Parathyroid adenoma (tissue), 2 donors: ENCODE measurements at regions not wholly inside any gene's neighbourhood (a gene's known extent, or its start where the extent isn't known, plus 50 kb on each side); places are given as distances from the start of the nearest gene placed in this dataset.

Experiments used
- H2AFZ ChIP-seq: fragments of 300-600 bp; sonication (generic); one replicate; pipeline ENCODE4 v1.7.0; 2017; ENCODE audit warnings: antibody characterized with exemption, mild to moderate bottlenecking
- H3K27ac ChIP-seq: fragments of 300-600 bp; sonication (generic); one replicate; pipeline ENCODE4 v1.7.0; 2017
- H3K27me3 ChIP-seq: fragments of 300-600 bp; sonication (generic); one replicate; pipeline ENCODE4 v1.7.0; 2017; ENCODE audit warnings: low read length; ENCODE audit not compliant: control insufficient read depth, insufficient read depth
- H3K36me3 ChIP-seq: fragments of 300-600 bp; sonication (generic); one replicate; pipeline ENCODE4 v1.7.0; 2017; ENCODE audit warnings: low read length; ENCODE audit not compliant: control insufficient read depth, insufficient read depth
- H3K4me1 ChIP-seq: fragments of 300-600 bp; sonication (generic); one replicate; pipeline ENCODE4 v1.7.0; 2017; ENCODE audit warnings: control low read depth
- H3K4me2 ChIP-seq: fragments of 300-600 bp; sonication (generic); one replicate; pipeline ENCODE4 v1.7.0; 2017; ENCODE audit warnings: low read length
- H3K4me3 ChIP-seq: fragments of 300-600 bp; sonication (generic); one replicate; pipeline ENCODE4 v1.7.0; 2017; ENCODE audit warnings: low read depth, low read length
- H3K79me2 ChIP-seq: fragments of 300-600 bp; sonication (generic); one replicate; pipeline ENCODE4 v1.7.0; 2017; ENCODE audit warnings: control low read depth
- H3K9ac ChIP-seq: fragments of 300-600 bp; sonication (generic); one replicate; pipeline ENCODE4 v1.7.0; 2017; ENCODE audit warnings: mild to moderate bottlenecking
- H3K9me3 ChIP-seq: fragments of 300-600 bp; sonication (generic); one replicate; pipeline ENCODE4 v1.7.0; 2017; ENCODE audit warnings: low read length; ENCODE audit not compliant: control insufficient read depth
- TF ChIP-seq, protein P1 (sequence below): fragments of 300-600 bp; sonication (generic); IDR thresholded peaks from one replicate; pipeline ENCODE4 v1.7.0; 2017; ENCODE audit warnings: antibody characterized with exemption, mild to moderate bottlenecking
- donor health status: primary hyperparathyroidism.

GRCh38 chr21:35780983-35781382 lies 279.3 kb downstream of the SETD4 start:
- H3K9ac ChIP-seq, result no peak overlapping the region
- no peaks in the 10 kb centered on the region for H3K36me3 ChIP-seq
- no peak overlapping the region for H3K4me2 ChIP-seq
- no peak overlapping the region for H3K27ac ChIP-seq
- H3K27me3 ChIP-seq, result no peaks in the 10 kb centered on the region
- no peaks in the 10 kb centered on the region for H3K79me2 ChIP-seq
- no peak overlapping the region for H2AFZ ChIP-seq
- TF ChIP-seq, protein P1, sequence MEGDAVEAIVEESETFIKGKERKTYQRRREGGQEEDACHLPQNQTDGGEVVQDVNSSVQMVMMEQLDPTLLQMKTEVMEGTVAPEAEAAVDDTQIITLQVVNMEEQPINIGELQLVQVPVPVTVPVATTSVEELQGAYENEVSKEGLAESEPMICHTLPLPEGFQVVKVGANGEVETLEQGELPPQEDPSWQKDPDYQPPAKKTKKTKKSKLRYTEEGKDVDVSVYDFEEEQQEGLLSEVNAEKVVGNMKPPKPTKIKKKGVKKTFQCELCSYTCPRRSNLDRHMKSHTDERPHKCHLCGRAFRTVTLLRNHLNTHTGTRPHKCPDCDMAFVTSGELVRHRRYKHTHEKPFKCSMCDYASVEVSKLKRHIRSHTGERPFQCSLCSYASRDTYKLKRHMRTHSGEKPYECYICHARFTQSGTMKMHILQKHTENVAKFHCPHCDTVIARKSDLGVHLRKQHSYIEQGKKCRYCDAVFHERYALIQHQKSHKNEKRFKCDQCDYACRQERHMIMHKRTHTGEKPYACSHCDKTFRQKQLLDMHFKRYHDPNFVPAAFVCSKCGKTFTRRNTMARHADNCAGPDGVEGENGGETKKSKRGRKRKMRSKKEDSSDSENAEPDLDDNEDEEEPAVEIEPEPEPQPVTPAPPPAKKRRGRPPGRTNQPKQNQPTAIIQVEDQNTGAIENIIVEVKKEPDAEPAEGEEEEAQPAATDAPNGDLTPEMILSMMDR, result no peak
- no peaks in the 10 kb centered on the region for H3K9me3 ChIP-seq
- H3K4me1 ChIP-seq, result no peaks in the 10 kb centered on the region
- no peak overlapping the region for H3K4me3 ChIP-seq

DNA sequence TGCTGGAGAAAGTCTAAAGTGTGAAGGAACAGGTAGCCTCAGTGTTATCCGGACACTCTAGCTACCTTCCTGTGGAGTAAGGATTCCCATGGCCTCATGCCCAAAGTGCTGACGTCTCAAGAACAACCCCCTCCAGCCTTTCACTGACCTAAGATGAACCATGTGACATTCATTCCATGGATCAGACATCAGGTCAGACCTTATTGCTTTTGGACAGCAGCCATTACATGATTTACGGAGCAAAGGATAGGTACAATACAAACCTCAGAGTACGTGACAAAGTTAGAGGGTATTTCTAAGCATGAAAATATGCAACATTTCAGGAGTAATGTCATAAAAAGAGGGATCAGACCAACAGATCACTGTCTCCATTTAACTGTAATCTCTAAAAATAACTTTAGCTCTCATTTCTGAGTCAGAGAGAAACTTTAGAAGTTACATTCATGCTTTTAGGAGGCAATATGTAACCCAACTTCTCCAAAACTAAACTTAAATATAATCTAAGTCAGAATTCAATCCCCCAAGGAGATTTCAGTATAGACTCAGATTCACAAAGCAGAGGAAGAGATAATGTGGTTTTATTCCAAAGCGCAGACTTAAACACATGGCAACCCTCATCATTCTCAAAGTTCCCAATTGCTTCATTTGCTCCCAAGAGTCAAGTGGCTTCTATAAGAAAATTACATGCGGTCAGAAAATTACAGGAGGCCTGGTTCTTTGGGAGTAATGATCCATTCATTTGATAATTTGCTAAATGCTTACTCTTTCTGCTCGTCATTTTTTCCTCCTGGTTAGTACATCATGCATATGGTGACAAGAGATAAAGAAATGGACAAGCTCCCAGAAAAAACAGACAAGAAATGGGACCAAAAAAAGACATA lies 280.4 kb downstream of the SETD4 start:
- TF ChIP-seq, protein P1, result no peak
- no peaks in the 10 kb centered on the region for H3K4me1 ChIP-seq
- no peaks in the 10 kb centered on the region for H3K9me3 ChIP-seq
- no peak overlapping the region for H2AFZ ChIP-seq
- no peaks in the 10 kb centered on the region for H3K27me3 ChIP-seq
- no peak overlapping the region for H3K4me2 ChIP-seq
- H3K79me2 ChIP-seq, result no peaks in the 10 kb centered on the region
- no peak overlapping the region for H3K27ac ChIP-seq
- no peak overlapping the region for H3K4me3 ChIP-seq
- no peaks in the 10 kb centered on the region for H3K36me3 ChIP-seq
- H3K9ac ChIP-seq, result no peak overlapping the region

DNA sequence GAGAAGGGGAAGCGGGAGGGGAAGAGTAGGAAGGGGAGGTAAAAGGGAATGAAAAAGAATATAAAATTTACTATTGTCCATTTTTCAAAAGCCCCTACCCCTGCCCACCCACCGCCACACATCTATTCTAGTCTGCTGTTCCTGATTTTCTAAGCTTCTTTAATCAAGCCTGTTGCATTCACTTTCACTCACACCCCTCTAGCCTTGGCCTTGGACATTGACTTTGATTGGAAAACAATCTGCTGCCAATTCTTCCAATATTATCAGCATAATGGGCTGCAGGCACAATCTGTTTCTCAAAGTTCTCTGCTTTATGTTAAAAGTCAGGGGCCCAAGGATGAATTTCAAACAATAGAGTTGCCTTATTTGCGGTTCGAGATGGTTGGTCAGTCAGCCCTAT lies 281.2 kb downstream of the SETD4 start:
- TF ChIP-seq, protein P1, result no peak
- no peak overlapping the region for H3K4me2 ChIP-seq
- no peak overlapping the region for H3K4me3 ChIP-seq
- H3K79me2 ChIP-seq, result no peaks in the 10 kb centered on the region
- H3K27me3 ChIP-seq, result no peaks in the 10 kb centered on the region
- H3K27ac ChIP-seq, result no peak overlapping the region
- no peaks in the 10 kb centered on the region for H3K36me3 ChIP-seq
- no peaks in the 10 kb centered on the region for H3K9me3 ChIP-seq
- no peak overlapping the region for H3K9ac ChIP-seq
- no peaks in the 10 kb centered on the region for H3K4me1 ChIP-seq
- H2AFZ ChIP-seq, result no peak overlapping the region

- H3K27me3 ChIP-seq, result no peaks in the 10 kb centered on the region
- no peak overlapping the region for H3K9ac ChIP-seq
- no peaks in the 10 kb centered on the region for H3K4me1 ChIP-seq
- H3K4me2 ChIP-seq, result no peak overlapping the region
- no peaks in the 10 kb centered on the region for H3K36me3 ChIP-seq
- TF ChIP-seq, protein P1, result no peak
- H3K79me2 ChIP-seq, result no peaks in the 10 kb centered on the region
- H3K4me3 ChIP-seq, result no peak overlapping the region
- no peak overlapping the region for H3K27ac ChIP-seq
- H3K9me3 ChIP-seq, result no peaks in the 10 kb centered on the region
- no peak overlapping the region for H2AFZ ChIP-seq
These were observed 283.2 kb downstream of the SETD4 start for GRCh38 chr21:35777081-35777480.
